ENCODE measurements at regions not wholly inside any gene's neighbourhood (a gene's known extent, or its start where the extent isn't known, plus 50 kb on each side); places are given as distances from the start of the nearest gene placed in this dataset.

DNA sequence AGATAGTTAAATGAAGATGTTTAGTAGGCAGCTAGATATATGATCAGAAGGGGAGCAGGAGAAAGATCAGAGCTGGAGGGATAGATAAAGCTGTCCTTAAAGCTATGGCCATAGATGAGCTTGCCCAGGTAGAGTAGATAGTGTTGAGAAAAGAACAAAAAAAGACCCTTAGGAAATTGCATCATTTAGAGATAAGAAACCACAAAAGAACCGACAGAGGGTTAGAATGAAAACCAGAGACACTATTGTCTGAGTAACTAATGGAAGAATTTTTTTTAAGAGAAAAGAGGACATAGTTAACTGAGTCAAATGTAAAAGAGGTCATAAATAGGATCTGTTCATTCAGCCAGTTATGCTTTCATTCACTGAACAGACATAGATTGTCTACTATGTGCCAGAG is 101.8 kb downstream of the TNFAIP3 start:
- TF ChIP-seq POLR2A (IDR thresholded peaks at IDR 0.05) (no peak), EP300 (IDR thresholded peaks at IDR 0.05) (no peak)
- TF ChIP-seq, protein P1, sequence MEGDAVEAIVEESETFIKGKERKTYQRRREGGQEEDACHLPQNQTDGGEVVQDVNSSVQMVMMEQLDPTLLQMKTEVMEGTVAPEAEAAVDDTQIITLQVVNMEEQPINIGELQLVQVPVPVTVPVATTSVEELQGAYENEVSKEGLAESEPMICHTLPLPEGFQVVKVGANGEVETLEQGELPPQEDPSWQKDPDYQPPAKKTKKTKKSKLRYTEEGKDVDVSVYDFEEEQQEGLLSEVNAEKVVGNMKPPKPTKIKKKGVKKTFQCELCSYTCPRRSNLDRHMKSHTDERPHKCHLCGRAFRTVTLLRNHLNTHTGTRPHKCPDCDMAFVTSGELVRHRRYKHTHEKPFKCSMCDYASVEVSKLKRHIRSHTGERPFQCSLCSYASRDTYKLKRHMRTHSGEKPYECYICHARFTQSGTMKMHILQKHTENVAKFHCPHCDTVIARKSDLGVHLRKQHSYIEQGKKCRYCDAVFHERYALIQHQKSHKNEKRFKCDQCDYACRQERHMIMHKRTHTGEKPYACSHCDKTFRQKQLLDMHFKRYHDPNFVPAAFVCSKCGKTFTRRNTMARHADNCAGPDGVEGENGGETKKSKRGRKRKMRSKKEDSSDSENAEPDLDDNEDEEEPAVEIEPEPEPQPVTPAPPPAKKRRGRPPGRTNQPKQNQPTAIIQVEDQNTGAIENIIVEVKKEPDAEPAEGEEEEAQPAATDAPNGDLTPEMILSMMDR (IDR thresholded peaks at IDR 0.05), result no peak

Data from sigmoid colon (tissue), 4 donors.